ENCODE measurements at regions not wholly inside any gene's neighbourhood (a gene's known extent, or its start where the extent isn't known, plus 50 kb on each side); places are given as distances from the start of the nearest gene placed in this dataset.
"Not testable (repeated sequence)": the region's sequence is repeated elsewhere in the genome, so short reads cannot be mapped to it uniquely, and the experiment has no call there.

DNA sequence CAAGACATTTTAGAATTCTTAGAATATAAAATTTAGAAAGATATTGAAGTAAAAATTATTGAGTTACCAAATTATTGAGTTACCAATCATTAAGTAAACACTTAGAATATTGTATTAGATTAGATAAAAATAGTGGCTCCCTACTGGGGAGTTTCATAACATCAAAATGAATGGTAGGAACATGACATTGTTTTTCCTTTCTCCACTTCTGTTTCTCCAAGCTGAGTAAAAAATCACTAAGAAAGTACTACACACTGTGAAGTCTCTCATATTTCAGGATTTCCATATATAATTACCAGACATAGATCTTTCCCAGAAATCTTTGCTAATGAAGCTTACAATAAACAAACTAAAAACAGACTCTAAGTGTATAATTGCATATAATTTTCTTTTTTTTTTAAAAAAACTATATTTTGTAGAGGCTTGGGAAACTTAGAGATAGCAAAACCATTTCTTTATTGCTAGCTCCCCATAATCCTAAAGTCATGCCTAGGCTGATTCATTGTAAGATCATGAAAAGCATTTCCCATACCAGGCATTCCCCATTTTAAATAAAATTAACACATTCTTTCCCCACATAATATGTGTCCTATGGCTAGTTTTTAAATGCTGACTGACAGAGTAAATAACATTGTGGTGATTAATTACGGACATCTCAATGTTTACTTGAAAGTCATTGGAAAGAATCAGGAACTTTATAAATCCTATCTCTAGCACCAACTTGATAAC, 1408.7 kb upstream of the GOT2 start:
- no peaks in the 10 kb centered on the region for H3K9me3 ChIP-seq (ENCODE audit: insufficient read depth, low read length)
- H3K79me2 ChIP-seq (ENCODE audit: insufficient read depth, low read length): no peaks in the 10 kb centered on the region
- TF ChIP-seq, protein P1, sequence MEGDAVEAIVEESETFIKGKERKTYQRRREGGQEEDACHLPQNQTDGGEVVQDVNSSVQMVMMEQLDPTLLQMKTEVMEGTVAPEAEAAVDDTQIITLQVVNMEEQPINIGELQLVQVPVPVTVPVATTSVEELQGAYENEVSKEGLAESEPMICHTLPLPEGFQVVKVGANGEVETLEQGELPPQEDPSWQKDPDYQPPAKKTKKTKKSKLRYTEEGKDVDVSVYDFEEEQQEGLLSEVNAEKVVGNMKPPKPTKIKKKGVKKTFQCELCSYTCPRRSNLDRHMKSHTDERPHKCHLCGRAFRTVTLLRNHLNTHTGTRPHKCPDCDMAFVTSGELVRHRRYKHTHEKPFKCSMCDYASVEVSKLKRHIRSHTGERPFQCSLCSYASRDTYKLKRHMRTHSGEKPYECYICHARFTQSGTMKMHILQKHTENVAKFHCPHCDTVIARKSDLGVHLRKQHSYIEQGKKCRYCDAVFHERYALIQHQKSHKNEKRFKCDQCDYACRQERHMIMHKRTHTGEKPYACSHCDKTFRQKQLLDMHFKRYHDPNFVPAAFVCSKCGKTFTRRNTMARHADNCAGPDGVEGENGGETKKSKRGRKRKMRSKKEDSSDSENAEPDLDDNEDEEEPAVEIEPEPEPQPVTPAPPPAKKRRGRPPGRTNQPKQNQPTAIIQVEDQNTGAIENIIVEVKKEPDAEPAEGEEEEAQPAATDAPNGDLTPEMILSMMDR (IDR thresholded peaks at IDR 0.05; ENCODE audit: insufficient read depth, low read length, poor library complexity, severe bottlenecking): no peak
- no peak for TF ChIP-seq EZH2phosphoT487 (conservative IDR thresholded peaks at IDR 0.05; ENCODE audit: low read length)
- H3K9ac ChIP-seq (ENCODE audit: low read length): no peak overlapping the region
- no peaks in the 10 kb centered on the region for H3K27me3 ChIP-seq (ENCODE audit: low read length)
- H2AFZ ChIP-seq (ENCODE audit: low read depth, low read length, severe bottlenecking): no peak overlapping the region
- no peak overlapping the region for H3K27ac ChIP-seq (ENCODE audit: low read depth, low read length)
- H3K4me2 ChIP-seq (ENCODE audit: low read depth, low read length, poor library complexity, severe bottlenecking): no peak overlapping the region
- H4K20me1 ChIP-seq (ENCODE audit: low read depth, low read length): no peaks in the 10 kb centered on the region
- H3F3A ChIP-seq (ENCODE audit: insufficient read depth): no peaks in the 10 kb centered on the region
- H3K4me3 ChIP-seq (ENCODE audit: insufficient read depth, low read length, poor library complexity, severe bottlenecking): no peak overlapping the region
- H3K9me2 ChIP-seq (replicated peaks; ENCODE audit: insufficient read depth, low read length): no peaks in the 10 kb centered on the region
- H3K36me3 ChIP-seq (ENCODE audit: low read length): no peaks in the 10 kb centered on the region

DNA sequence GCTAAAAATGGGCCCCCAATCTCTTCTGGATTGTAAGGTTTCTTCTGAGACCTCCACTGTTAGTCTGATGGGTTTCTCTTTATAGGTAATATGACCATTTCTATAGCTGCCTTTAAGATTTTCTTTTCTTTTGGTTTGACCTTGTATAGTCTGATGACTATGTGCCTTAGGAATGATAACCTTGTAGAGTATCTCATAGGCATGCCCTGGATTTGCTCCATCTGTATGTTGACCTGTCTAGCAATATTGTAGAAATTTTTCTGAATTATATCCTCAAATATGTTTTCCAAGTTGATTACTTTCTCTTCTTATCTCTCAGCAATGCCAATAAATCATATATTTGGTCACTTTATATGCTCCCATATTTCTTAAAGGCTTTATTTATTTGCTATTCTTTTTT, 1403.8 kb upstream of the GOT2 start:
- no peak for TF ChIP-seq EZH2phosphoT487 (conservative IDR thresholded peaks at IDR 0.05; ENCODE audit: low read length)
- TF ChIP-seq, protein P1 (IDR thresholded peaks at IDR 0.05; ENCODE audit: insufficient read depth, low read length, poor library complexity, severe bottlenecking): no peak
- Histone ChIP-seq H3K9me2 (replicated peaks; ENCODE audit: insufficient read depth, low read length) (no peaks in the 10 kb centered on the region), H3K4me3 (ENCODE audit: insufficient read depth, low read length, poor library complexity, severe bottlenecking) (no peak overlapping the region), H3K4me2 (ENCODE audit: low read depth, low read length, poor library complexity, severe bottlenecking) (no peak overlapping the region), H3K27ac (ENCODE audit: low read depth, low read length) (no peak overlapping the region), H2AFZ (ENCODE audit: low read depth, low read length, severe bottlenecking) (no peak overlapping the region), H3K36me3 (ENCODE audit: low read length) (no peaks in the 10 kb centered on the region), H3K9me3 (ENCODE audit: insufficient read depth, low read length) (no peaks in the 10 kb centered on the region), H3K79me2 (ENCODE audit: insufficient read depth, low read length) (no peaks in the 10 kb centered on the region), H3F3A (ENCODE audit: insufficient read depth) (no peaks in the 10 kb centered on the region), H4K20me1 (ENCODE audit: low read depth, low read length) (no peaks in the 10 kb centered on the region), H3K9ac (ENCODE audit: low read length) (no peak overlapping the region), H3K27me3 (ENCODE audit: low read length) (no peaks in the 10 kb centered on the region)

DNA sequence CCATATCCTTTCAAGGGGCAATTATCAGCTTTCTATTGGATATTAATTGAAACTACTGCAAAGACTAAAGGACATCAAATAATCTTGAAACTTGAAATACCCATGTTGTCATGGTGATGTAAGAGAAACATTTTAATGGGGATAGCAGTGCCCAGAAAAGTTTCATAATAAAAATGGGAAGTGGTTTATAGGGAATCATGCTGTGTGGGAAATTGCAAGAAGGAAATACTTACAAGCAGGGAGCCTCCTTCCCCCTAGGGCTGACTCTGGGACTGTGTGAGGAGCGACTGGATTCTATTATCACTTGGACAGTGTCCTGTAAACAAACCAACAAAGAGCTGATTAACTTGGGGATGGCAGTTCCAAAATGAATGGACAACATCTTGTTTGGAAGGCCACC, 1393.1 kb upstream of the GOT2 start:
- Histone ChIP-seq H3K4me2 (ENCODE audit: low read depth, low read length, poor library complexity, severe bottlenecking) (no peak overlapping the region), H3K36me3 (ENCODE audit: low read length) (no peaks in the 10 kb centered on the region), H2AFZ (ENCODE audit: low read depth, low read length, severe bottlenecking) (no peak overlapping the region), H3K27me3 (ENCODE audit: low read length) (no peaks in the 10 kb centered on the region), H3K4me3 (ENCODE audit: insufficient read depth, low read length, poor library complexity, severe bottlenecking) (no peak overlapping the region), H3K9ac (ENCODE audit: low read length) (no peak overlapping the region), H3K9me3 (ENCODE audit: insufficient read depth, low read length) (no peaks in the 10 kb centered on the region), H3K9me2 (replicated peaks; ENCODE audit: insufficient read depth, low read length) (no peaks in the 10 kb centered on the region), H3K27ac (ENCODE audit: low read depth, low read length) (no peak overlapping the region), H3K79me2 (ENCODE audit: insufficient read depth, low read length) (no peaks in the 10 kb centered on the region), H3F3A (ENCODE audit: insufficient read depth) (no peaks in the 10 kb centered on the region), H4K20me1 (ENCODE audit: low read depth, low read length) (no peaks in the 10 kb centered on the region)
- TF ChIP-seq, protein P1 (IDR thresholded peaks at IDR 0.05; ENCODE audit: insufficient read depth, low read length, poor library complexity, severe bottlenecking): no peak
- TF ChIP-seq EZH2phosphoT487 (conservative IDR thresholded peaks at IDR 0.05; ENCODE audit: low read length): no peak

DNA sequence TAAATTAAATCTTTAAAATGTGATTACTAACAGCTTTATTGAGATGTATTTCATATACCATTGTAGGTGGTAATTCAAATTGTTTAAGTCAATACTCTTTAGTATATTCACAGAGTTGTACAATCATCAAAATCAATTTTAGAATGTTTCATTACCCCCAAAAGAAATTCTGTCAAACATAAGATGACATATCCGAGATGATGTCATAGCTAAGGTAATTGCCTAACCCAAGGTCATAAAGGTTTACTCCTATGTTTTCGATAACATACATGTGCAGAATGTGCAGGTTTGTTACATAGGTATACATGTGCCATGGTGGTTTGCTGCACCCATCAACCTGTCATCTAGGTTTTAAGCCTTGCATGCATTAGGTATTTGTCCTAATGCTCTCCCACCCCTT, 1392.0 kb upstream of the GOT2 start:
- H3K36me3 ChIP-seq (ENCODE audit: low read length); H4K20me1 ChIP-seq (ENCODE audit: low read depth, low read length); H3K27ac ChIP-seq (ENCODE audit: low read depth, low read length); H3K4me3 ChIP-seq (ENCODE audit: insufficient read depth, low read length, poor library complexity, severe bottlenecking); H3K27me3 ChIP-seq (ENCODE audit: low read length); H3K79me2 ChIP-seq (ENCODE audit: insufficient read depth, low read length); H3K9me3 ChIP-seq (ENCODE audit: insufficient read depth, low read length); H3K9me2 ChIP-seq (replicated peaks; ENCODE audit: insufficient read depth, low read length); H2AFZ ChIP-seq (ENCODE audit: low read depth, low read length, severe bottlenecking); H3K9ac ChIP-seq (ENCODE audit: low read length); H3K4me2 ChIP-seq (ENCODE audit: low read depth, low read length, poor library complexity, severe bottlenecking); H3F3A ChIP-seq (ENCODE audit: insufficient read depth): not testable (repeated sequence)

Measured in SU-DHL-6 (cell line).